ENCODE measurements at regions not wholly inside any gene's neighbourhood (a gene's known extent, or its start where the extent isn't known, plus 50 kb on each side); places are given as distances from the start of the nearest gene placed in this dataset.

DNA sequence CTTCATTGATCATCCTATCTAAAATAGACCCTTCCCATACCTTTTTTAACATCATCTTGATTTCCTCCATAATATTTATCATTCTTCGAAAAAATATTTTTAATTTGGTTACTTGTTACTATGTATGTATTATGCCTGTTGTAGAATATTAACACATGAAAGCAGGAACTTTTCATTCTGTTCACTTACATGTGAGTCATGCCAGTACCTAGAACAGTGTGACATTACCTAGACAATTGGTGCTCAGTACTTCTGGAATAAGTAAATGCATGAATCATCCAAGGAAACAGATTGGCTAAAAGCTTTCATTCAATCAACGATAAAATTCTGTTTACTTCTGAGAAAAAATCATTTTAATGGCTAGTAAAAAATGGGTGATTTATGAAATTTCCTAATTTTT, 76.4 kb downstream of the CXXC4 start:
- H3K27me3 ChIP-seq (ENCODE audit: control insufficient read depth in 1 of 2, insufficient read depth in 2 of 2, low read length in 2 of 2): no peaks in the 10 kb centered on the region
- no peak overlapping the region for H3K27ac ChIP-seq (ENCODE audit: low read depth in 2 of 2, low read length in 1 of 2)
- no peaks in the 10 kb centered on the region for H3K9me3 ChIP-seq (ENCODE audit: control insufficient read depth in 2 of 2, insufficient read depth in 1 of 2, low read depth in 1 of 2, low read length in 1 of 2)
- H3K36me3 ChIP-seq (ENCODE audit: control insufficient read depth in 2 of 2, insufficient read depth in 2 of 2, low read length in 1 of 2): no peaks in the 10 kb centered on the region
- WGBS, 2 donors: 74 to 79% methylated on average over 2 of the region's 2 CpGs
- H3K4me3 ChIP-seq (ENCODE audit: low read depth in 1 of 2, low read length in 2 of 2): no peak overlapping the region
- H3K4me1 ChIP-seq (ENCODE audit: control insufficient read depth in 2 of 2, insufficient read depth in 2 of 2, low read length in 1 of 2): no peaks in the 10 kb centered on the region

DNA sequence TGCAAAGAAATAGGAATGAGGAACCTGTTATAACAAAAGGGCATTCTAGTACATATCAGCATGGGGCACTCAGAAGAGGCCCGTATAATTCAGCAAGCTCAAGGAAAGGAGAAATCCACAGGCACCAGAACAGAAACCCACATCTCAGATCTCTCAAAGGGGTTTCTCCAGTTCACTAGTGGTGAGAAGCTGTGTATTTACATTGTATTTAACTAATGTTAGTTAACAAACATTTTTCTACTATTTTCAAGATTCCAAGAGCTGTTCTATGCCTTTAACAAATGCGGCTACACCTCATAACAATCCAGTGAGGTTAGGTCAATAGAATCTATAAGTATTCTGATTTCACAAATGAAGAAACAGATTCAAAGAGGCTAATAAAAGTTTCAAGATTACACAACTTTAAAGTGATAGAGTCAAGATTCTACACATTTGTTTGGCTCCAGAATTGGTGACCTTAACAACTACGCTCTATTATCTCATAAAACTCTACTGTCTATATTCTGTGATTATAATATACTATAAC, 77.3 kb downstream of the CXXC4 start:
- no peaks in the 10 kb centered on the region for H3K36me3 ChIP-seq (ENCODE audit: control insufficient read depth in 2 of 2, insufficient read depth in 2 of 2, low read length in 1 of 2)
- WGBS, 2 donors: 81 to 90% methylated on average over 3 of the region's 3 CpGs
- H3K27me3 ChIP-seq (ENCODE audit: control insufficient read depth in 1 of 2, insufficient read depth in 2 of 2, low read length in 2 of 2): no peaks in the 10 kb centered on the region
- H3K4me1 ChIP-seq (ENCODE audit: control insufficient read depth in 2 of 2, insufficient read depth in 2 of 2, low read length in 1 of 2): no peaks in the 10 kb centered on the region
- H3K9me3 ChIP-seq (ENCODE audit: control insufficient read depth in 2 of 2, insufficient read depth in 1 of 2, low read depth in 1 of 2, low read length in 1 of 2): no peaks in the 10 kb centered on the region
- H3K4me3 ChIP-seq (ENCODE audit: low read depth in 1 of 2, low read length in 2 of 2): no peak overlapping the region
- no peak overlapping the region for H3K27ac ChIP-seq (ENCODE audit: low read depth in 2 of 2, low read length in 1 of 2)

DNA sequence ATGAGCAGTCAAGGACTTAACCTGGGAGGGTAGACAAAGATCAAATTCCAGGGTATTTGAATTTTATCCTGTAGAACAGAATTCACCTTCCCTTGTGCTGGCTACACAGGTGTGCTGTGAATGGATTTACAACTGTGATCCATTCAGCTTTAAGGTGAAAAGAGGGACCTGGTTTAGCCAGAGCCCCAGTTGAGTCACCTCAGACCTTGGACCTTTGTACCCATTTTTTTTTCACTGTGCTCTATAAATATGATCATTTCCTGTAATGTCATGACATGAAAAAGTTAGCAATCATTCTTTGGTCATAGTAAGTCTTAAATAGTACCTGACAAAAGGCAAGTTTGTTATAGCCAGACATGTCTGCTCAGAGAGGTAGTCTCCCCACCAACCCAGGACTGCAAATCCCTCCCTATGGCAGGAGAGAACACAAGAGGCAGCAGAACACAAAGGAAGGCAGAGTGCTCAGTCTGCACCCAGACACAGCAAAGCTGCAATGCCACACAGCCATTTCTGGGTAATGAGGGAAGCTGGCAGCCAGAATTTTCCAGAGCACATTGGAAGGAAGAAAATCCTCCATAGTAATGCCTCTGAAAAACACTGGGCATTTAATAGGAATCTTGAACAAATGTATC, 77.9 kb downstream of the CXXC4 start:
- Histone ChIP-seq H3K27ac (ENCODE audit: low read depth in 2 of 2, low read length in 1 of 2) (no peak overlapping the region), H3K36me3 (ENCODE audit: control insufficient read depth in 2 of 2, insufficient read depth in 2 of 2, low read length in 1 of 2) (no peaks in the 10 kb centered on the region), H3K4me3 (ENCODE audit: low read depth in 1 of 2, low read length in 2 of 2) (no peak overlapping the region), H3K27me3 (ENCODE audit: control insufficient read depth in 1 of 2, insufficient read depth in 2 of 2, low read length in 2 of 2) (no peaks in the 10 kb centered on the region), H3K9me3 (ENCODE audit: control insufficient read depth in 2 of 2, insufficient read depth in 1 of 2, low read depth in 1 of 2, low read length in 1 of 2) (no peaks in the 10 kb centered on the region), H3K4me1 (ENCODE audit: control insufficient read depth in 2 of 2, insufficient read depth in 2 of 2, low read length in 1 of 2) (no peaks in the 10 kb centered on the region)

DNA sequence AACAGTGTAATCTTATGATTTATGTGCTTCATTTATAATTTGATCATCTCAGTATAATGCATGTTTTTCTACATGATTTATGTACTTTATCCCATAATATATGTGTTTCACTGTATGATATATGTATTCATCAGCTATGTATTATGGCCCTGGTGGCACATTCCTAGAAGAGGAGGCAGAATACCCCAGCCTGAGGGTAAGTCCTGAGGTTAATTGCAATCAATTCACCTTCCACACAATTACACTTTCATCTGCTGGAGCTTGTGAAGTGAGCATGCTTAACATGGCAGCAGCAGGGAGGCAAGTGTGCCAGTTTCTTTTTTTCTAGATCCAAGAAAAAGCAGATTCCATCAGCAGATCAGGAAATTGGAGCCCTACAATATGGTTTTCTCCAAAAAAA, 81.2 kb downstream of the CXXC4 start:
- H3K36me3 ChIP-seq (ENCODE audit: control insufficient read depth in 2 of 2, insufficient read depth in 2 of 2, low read length in 1 of 2): no peaks in the 10 kb centered on the region
- no peak overlapping the region for H3K4me3 ChIP-seq (ENCODE audit: low read depth in 1 of 2, low read length in 2 of 2)
- H3K27me3 ChIP-seq (ENCODE audit: control insufficient read depth in 1 of 2, insufficient read depth in 2 of 2, low read length in 2 of 2): no peaks in the 10 kb centered on the region
- H3K9me3 ChIP-seq (ENCODE audit: control insufficient read depth in 2 of 2, insufficient read depth in 1 of 2, low read depth in 1 of 2, low read length in 1 of 2): no peaks in the 10 kb centered on the region
- H3K27ac ChIP-seq (ENCODE audit: low read depth in 2 of 2, low read length in 1 of 2): no peak overlapping the region
- no peaks in the 10 kb centered on the region for H3K4me1 ChIP-seq (ENCODE audit: control insufficient read depth in 2 of 2, insufficient read depth in 2 of 2, low read length in 1 of 2)

DNA sequence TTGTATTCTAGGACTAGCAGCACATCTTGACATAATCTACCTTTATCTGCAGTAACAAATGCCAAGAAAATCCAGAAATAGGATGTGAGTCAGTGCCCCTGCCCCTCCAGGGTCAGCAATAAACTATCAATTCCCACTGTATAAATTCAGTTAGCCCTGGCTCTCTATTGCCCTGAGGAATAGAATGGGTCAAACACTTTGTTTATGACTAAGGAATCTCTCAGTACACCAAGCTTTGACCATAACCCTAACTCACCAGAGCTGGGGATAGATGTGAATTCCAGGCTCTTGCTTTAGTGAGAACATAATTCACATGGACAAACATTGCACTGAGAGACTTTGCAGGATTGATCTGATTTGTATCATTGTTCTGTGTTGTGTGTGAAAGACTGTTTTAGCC, 82.3 kb downstream of the CXXC4 start:
- no peaks in the 10 kb centered on the region for H3K27me3 ChIP-seq (ENCODE audit: control insufficient read depth in 1 of 2, insufficient read depth in 2 of 2, low read length in 2 of 2)
- H3K4me1 ChIP-seq (ENCODE audit: control insufficient read depth in 2 of 2, insufficient read depth in 2 of 2, low read length in 1 of 2): no peaks in the 10 kb centered on the region
- H3K9me3 ChIP-seq (ENCODE audit: control insufficient read depth in 2 of 2, insufficient read depth in 1 of 2, low read depth in 1 of 2, low read length in 1 of 2): no peaks in the 10 kb centered on the region
- no peak overlapping the region for H3K4me3 ChIP-seq (ENCODE audit: low read depth in 1 of 2, low read length in 2 of 2)
- H3K36me3 ChIP-seq (ENCODE audit: control insufficient read depth in 2 of 2, insufficient read depth in 2 of 2, low read length in 1 of 2): no peaks in the 10 kb centered on the region
- H3K27ac ChIP-seq (ENCODE audit: low read depth in 2 of 2, low read length in 1 of 2): no peak overlapping the region

DNA sequence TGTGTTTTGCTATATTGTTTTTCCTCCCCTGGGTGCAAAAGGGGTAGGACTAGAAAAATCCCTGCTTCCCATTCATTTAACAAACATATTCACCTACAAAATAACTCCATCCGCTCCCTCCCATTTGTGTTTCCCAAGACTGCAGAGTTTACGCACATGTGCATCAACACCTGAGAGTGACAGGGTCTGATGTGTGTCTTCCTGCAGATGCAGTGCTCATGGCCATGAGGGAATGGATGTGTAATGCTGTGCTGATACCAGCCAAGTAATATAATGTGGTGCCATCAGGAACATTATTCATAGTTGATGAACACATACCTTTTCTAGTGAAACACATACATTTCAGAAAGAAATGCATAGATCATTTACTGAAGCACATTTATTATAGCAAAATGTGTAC, 83.2 kb downstream of the CXXC4 start:
- no peak overlapping the region for H3K4me3 ChIP-seq (ENCODE audit: low read depth in 1 of 2, low read length in 2 of 2)
- WGBS, 2 donors: 93 to 100% methylated on average over 2 of the region's 2 CpGs

DNA sequence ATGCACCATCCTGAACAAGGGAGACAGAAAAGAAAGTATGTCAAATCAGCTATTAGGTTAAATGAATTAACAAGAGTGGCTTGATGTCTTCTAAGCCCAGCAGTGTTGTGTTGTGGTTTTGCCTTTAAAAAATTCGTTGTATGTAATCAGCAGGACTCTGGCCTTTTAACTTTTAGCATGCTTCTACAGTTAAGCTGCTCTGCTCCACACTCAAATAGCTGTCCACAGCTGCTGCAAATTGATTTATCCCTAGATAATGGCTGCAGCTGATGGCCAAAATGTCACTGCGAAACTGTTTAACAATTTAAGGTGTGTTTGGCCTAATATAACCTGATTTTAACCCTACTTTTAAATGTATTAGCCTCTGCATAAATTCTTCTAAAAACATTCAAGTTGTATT, 85.8 kb downstream of the CXXC4 start:
- no peaks in the 10 kb centered on the region for H3K36me3 ChIP-seq (ENCODE audit: control insufficient read depth in 2 of 2, insufficient read depth in 2 of 2, low read length in 1 of 2)
- 50 to 51% methylated on average over 2 of the region's 2 CpGs for WGBS, 2 donors
- H3K4me1 ChIP-seq (ENCODE audit: control insufficient read depth in 2 of 2, insufficient read depth in 2 of 2, low read length in 1 of 2): no peaks in the 10 kb centered on the region
- no peak overlapping the region for H3K27ac ChIP-seq (ENCODE audit: low read depth in 2 of 2, low read length in 1 of 2)
- H3K9me3 ChIP-seq (ENCODE audit: control insufficient read depth in 2 of 2, insufficient read depth in 1 of 2, low read depth in 1 of 2, low read length in 1 of 2): no peaks in the 10 kb centered on the region
- H3K27me3 ChIP-seq (ENCODE audit: control insufficient read depth in 1 of 2, insufficient read depth in 2 of 2, low read length in 2 of 2): no peaks in the 10 kb centered on the region
- no peak overlapping the region for H3K4me3 ChIP-seq (ENCODE audit: low read depth in 1 of 2, low read length in 2 of 2)

More for the DNA sequence above, 83.2 kb downstream of the CXXC4 start:
- Histone ChIP-seq H3K27me3 (ENCODE audit: control insufficient read depth in 1 of 2, insufficient read depth in 2 of 2, low read length in 2 of 2) (no peaks in the 10 kb centered on the region), H3K4me1 (ENCODE audit: control insufficient read depth in 2 of 2, insufficient read depth in 2 of 2, low read length in 1 of 2) (no peaks in the 10 kb centered on the region), H3K27ac (ENCODE audit: low read depth in 2 of 2, low read length in 1 of 2) (no peak overlapping the region), H3K9me3 (ENCODE audit: control insufficient read depth in 2 of 2, insufficient read depth in 1 of 2, low read depth in 1 of 2, low read length in 1 of 2) (no peaks in the 10 kb centered on the region), H3K36me3 (ENCODE audit: control insufficient read depth in 2 of 2, insufficient read depth in 2 of 2, low read length in 1 of 2) (no peaks in the 10 kb centered on the region)

DNA sequence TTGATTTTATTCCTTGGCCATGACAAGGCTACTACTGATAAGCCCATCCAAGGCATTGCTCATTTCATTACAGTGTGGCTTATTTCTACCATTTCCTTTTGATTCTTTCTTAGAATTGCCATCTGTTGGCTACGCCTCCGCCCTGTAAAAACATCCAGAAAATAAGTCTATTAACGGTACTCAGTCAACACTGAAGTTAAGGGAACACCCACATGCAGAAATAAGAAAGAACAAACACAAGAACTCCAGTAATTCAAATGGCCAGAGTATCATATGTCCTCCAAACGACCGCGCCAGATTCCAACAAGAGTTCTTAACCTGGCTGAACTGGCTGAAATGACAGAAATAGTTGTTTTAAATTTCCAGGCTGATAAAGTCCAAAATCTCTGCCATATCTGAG, 90.3 kb downstream of the CXXC4 start:
- H3K4me1 ChIP-seq (ENCODE audit: control insufficient read depth in 2 of 2, insufficient read depth in 2 of 2, low read length in 1 of 2): no peaks in the 10 kb centered on the region
- H3K4me3 ChIP-seq (ENCODE audit: low read depth in 1 of 2, low read length in 2 of 2): no peak overlapping the region
- WGBS, 2 donors: 68 to 70% methylated on average over 6 of the region's 6 CpGs
- no peaks in the 10 kb centered on the region for H3K27me3 ChIP-seq (ENCODE audit: control insufficient read depth in 1 of 2, insufficient read depth in 2 of 2, low read length in 2 of 2)
- H3K9me3 ChIP-seq (ENCODE audit: control insufficient read depth in 2 of 2, insufficient read depth in 1 of 2, low read depth in 1 of 2, low read length in 1 of 2): no peaks in the 10 kb centered on the region
- H3K36me3 ChIP-seq (ENCODE audit: control insufficient read depth in 2 of 2, insufficient read depth in 2 of 2, low read length in 1 of 2): no peaks in the 10 kb centered on the region
- no peak overlapping the region for H3K27ac ChIP-seq (ENCODE audit: low read depth in 2 of 2, low read length in 1 of 2)

DNA sequence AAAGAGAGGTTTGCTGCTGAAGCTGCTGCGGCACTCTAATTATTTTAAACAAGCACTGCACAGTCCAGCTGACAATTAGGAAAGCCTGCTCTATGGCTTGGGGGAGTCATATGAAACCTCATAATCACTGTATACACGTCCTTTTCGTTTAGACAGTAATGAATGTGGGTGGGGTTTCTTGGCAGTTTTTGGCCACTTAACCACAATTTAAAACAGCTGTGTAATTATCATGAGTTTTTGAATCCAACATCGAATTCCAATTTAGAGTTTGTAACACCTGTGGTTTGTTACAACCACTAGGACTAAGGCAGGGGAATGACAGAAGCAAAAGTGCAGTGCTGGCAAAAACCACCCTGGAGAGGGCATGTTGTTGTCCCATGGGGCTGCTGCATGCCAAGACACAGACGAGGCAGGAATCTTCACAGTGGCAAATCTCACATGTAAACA, 99.5 kb downstream of the CXXC4 start:
- Histone ChIP-seq H3K27ac (ENCODE audit: low read depth in 2 of 2, low read length in 1 of 2) (no peak overlapping the region), H3K9me3 (ENCODE audit: control insufficient read depth in 2 of 2, insufficient read depth in 1 of 2, low read depth in 1 of 2, low read length in 1 of 2) (no peaks in the 10 kb centered on the region), H3K4me3 (ENCODE audit: low read depth in 1 of 2, low read length in 2 of 2) (no peak overlapping the region), H3K4me1 (ENCODE audit: control insufficient read depth in 2 of 2, insufficient read depth in 2 of 2, low read length in 1 of 2) (no peaks in the 10 kb centered on the region), H3K27me3 (ENCODE audit: control insufficient read depth in 1 of 2, insufficient read depth in 2 of 2, low read length in 2 of 2) (no peaks in the 10 kb centered on the region), H3K36me3 (ENCODE audit: control insufficient read depth in 2 of 2, insufficient read depth in 2 of 2, low read length in 1 of 2) (no peaks in the 10 kb centered on the region)
- 23 to 26% methylated on average over 5 of the region's 5 CpGs for WGBS, 2 donors

DNA sequence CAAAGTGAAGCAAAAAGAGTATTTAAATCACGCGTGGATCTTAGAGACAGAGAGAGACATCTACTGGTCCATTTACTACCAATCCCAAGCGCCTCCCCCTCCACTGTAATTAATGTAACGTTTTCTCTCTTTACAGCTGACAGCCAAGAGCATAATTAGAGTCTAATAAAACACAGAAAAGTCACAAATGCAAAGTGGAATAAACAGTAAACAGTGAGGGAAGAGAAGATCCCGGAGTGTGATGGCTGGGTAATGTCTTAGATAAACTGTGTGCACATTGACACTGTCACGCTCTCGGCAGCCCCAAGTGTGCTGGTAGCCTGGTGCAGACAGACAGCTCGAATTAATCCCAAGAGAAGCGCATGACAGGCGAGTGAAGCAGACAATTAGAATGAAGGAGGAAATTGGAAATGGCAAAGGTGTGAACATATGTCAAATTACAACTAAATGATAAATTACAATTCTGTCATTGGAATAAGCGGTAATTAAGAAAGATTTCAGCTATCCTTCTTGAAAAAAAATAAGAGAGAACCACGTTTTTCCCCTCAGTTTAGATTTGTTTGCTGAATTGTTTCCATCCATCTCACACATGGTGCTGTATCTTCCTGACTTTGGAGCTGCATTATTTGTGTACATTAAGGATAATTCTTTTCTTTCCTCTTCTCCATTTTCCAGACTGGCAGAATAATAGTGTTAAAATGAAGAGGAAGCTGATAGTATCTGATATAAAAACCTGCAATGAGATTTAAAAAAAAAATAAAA, 100.1 kb downstream of the CXXC4 start:
- Histone ChIP-seq H3K4me1 (ENCODE audit: control insufficient read depth in 2 of 2, insufficient read depth in 2 of 2, low read length in 1 of 2) (no peaks in the 10 kb centered on the region), H3K27ac (ENCODE audit: low read depth in 2 of 2, low read length in 1 of 2) (no peak overlapping the region), H3K27me3 (ENCODE audit: control insufficient read depth in 1 of 2, insufficient read depth in 2 of 2, low read length in 2 of 2) (no peaks in the 10 kb centered on the region), H3K9me3 (ENCODE audit: control insufficient read depth in 2 of 2, insufficient read depth in 1 of 2, low read depth in 1 of 2, low read length in 1 of 2) (no peaks in the 10 kb centered on the region), H3K36me3 (ENCODE audit: control insufficient read depth in 2 of 2, insufficient read depth in 2 of 2, low read length in 1 of 2) (no peaks in the 10 kb centered on the region), H3K4me3 (ENCODE audit: low read depth in 1 of 2, low read length in 2 of 2) (peak overlapping the region in 1 of 2 donors; percentile 16)
- WGBS, 2 donors: 30% methylated on average over 12 of the region's 12 CpGs
